GM19240 (cell line): ENCODE measurements at regions not wholly inside any gene's neighbourhood (a gene's known extent, or its start where the extent isn't known, plus 50 kb on each side); places are given as distances from the start of the nearest gene placed in this dataset.

Experiments
- DNase-seq: peaks from one replicate; pipeline ENCODE4 v3.0.0; 2011; ENCODE audit warnings: low spot score; ENCODE audit not compliant: insufficient read length

DNA sequence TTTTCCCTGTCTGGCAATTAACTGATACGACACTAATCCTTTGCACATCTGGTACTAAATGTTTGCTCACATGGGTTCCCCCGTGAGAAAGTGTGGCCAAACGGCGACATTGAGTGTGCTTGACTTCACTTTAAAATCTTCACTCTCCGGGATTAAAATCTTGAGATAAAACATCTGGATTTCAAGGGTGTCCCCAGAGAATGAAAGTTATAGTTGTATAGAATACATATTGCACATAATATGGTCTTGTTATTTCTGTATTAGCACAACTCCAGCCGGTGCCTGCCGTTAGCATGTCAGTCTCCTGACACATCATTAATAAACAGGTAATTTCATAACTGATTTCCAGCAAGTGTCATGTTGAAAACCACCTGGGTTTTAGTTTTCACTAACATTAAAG lies 749.0 kb upstream of the SOX9 start:
- DNase-seq: no peak

DNA sequence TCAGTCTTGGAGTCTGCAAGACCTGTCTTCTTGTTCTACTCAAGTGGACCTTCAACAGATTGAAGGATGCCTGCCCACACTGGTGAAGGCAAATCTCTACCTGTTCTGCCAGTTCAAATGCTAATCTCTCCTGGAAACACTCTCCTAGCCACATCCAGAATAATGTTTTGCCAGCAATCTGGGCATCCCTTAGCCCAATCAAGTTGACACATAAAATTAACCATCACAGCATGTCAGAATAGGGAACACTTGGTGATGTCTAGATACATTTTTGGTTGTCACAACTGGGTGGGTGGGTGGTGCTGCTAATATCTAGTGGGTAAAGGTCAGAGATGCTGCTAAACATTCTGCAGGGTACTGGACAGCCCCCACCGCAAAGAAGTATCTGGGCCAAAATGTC lies 744.9 kb upstream of the SOX9 start:
- DNase-seq: no peak

DNA sequence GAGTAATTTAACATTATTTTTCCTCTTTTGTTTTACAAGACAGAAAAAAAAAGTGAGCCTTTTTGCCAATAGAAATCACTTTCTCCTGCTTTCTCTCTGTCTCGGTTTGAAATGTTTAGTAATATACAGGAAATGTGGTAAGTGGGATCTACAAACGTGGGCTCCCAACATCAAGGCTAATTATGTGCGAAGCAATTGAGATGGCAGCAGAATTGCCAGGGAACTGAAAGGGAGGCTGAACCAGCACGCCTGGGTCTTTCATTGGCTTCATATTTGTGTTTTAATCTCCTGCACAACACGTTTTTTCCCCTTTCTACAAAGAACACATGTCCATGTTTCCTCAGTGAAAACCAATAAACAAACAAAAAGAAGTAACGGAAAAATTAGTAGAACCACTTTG lies 743.9 kb upstream of the SOX9 start:
- no peak for DNase-seq

DNA sequence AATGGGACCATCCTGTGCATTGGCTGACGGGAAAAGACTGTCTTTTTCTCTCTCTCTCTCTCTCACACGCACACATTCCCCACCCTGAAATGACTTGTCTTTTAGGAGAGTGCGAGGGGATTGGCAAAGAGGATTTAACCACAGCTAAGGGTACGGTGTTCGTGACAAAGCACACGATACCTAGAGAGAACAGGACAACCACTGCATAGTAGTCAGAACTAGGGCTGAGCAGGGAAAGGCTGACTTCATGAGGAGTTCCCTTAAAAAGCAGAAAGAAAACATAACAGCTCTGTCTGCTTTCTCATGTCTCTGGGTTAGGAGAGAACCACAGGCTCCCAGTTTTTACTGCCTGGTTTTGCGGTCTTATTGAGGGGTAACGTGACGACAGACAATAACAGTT lies 742.8 kb upstream of the SOX9 start:
- DNase-seq: no peak

DNA sequence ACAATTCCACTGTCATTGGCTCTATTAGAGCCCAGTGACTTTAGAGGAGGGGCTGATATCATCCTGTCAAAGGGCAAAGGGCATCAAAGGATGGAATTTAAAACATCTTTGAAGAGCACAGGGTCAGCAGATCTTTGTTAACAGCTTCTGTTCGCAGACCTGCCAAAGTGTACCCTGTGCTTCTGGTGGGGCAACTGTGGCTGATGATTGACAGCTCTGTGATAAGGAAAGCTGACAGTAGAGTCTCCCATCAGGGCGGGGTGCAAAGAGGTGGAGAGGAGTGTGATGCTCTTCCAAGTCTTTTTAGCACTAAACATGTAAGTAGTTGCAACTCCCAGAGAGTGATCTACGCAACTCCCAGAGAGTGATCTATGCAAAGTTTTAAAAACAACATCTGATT lies 742.1 kb upstream of the SOX9 start:
- no peak for DNase-seq

DNA sequence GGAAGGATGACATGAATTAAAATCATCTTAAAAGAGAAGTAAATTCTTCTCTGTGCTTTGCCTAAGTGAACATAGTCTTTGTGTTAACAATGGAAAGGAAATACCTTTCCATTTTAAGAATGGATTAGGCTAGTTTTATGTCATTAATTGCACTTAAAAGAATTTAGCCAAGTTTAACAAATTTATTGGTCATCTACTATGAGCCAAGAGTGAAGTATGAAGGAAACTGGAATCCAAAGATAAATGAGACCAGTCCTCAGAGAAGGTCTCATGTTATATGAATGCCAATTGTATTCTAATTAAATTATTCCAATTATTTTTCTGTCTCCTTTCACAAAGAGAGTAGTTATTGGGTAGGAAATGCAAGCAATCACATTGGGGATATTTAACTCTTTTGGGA lies 741.3 kb upstream of the SOX9 start:
- no peak for DNase-seq

DNA sequence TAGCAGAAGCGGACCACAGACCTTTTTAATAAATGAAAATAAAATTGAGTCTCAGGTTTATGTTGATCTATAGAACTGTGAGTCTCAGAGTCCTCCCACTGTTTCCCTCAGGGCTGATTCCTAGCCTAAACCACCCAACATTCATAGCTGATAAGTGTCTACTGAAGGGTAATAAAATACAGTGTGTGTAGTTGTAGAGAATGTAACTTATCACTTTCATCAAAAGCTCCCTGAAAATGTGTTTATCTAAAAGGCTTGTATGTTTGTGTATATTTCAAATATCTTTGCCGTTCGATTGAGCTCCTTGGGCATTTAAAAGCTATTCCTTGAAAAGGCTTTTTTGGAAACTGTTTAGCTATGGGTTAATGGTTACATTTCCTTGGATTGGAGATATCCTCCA lies 740.3 kb upstream of the SOX9 start:
- DNase-seq: no peak

DNA sequence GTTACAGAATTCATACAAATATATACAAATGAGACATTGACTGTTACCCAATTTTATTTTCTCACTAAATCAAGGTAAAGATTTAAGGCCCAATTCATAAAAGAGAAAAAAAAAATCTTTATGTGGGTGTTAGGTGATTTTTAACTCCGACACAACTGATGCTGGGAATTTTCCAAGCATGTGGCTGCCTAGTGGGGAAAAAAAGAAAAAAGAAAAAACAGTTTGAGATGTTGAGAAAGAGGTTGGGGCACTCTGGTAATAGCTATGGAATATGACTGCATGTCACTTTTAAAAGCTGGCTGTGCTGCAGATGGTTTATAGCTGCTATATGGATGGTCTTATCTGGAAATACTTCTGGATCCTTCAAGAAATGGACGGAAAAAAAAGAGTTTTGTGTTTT lies 739.9 kb upstream of the SOX9 start:
- DNase-seq: no peak

DNA sequence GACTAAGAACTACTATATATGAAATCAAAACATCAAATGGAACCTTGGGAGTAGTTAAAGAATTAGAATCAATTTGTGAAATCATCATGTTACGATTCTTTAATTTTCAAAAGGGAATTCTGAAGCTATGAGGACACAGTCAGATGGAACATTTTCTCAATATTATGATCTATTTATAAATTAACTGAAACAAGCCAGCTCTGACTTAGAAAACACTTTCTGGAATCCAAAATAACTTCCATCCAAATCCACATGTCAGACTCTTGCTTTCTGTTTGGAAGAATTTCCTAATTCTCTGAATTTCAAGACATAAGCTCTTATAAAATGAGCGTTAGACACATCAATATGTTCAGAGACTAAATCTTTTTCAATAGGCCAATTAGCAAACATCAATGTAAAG lies 737.7 kb upstream of the SOX9 start:
- no peak for DNase-seq

DNA sequence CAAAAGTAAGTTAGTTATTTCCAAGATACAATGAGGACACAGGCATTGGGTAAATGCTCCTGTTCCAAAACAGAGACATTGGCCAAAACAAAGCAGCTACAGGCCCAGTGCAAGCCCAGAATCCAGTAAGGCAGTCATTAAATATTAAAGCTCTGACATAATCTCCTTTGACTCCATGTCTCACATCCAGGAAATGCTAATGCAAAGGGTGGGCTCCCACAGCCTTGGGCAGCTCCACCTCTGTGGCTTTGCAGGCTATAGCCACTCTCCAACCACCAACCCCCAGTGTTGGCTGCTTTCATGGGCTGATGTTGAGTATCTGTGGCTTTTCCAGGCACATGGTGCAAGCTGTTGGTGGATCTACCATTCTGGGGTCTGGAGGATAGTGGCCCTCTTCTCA lies 733.4 kb upstream of the SOX9 start:
- no peak for DNase-seq

DNA sequence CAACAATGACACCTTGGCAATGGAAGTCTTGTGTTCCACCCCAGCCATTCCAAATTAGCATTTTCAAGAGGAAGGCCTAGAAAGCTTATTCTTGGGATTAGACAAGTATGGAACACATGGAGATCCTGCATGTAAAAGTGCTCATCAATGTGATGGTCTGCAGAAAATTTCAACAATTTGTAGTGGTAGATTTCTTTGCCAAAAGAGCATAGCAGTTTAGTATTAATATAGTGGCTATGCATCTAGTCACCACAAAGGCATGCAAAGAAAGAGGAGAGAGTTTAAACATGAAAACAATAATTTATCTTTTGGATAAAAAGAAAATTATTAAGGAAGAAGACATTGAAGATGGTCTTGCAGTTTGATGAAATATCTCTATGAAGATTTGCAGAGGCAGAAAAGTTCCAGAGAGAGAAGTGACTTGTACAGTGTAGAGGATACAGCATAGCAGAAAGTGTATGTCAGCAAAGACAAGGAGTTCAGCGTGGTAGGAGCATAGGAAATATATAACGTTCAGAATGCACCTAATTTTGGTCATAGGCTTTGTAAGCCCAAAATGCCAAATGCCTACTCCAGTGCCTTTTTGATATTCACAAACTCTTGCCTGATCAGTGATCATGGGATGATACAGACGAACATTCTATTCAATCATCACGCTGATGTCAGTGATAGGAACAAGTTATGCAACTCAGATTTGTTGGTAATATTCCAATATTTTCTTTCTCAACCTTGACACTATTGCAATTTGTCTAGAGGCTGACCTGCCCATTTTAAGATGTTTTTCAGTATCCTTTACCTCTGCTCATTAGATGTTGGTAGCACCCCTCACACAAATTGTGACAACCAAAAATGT lies 727.9 kb upstream of the SOX9 start:
- no peak for DNase-seq

DNA sequence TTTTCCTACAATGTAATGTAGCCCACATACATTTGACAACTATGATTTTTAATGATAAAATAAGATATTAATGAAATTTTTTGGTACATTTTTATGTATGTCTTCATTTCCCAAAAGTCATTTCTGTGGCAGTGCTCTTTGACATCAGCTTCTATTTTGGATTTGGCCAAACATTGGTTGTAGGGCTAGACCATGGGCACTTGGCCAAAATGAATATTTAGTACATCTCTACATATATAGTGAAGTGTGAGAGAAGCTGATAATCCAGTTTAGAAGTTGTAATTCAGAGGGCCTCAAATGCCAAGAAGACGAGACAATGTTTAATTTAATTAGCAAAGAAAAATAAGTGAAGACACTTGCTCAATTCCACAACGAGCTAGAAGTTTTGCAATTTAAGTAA lies 724.9 kb upstream of the SOX9 start:
- no peak for DNase-seq

DNA sequence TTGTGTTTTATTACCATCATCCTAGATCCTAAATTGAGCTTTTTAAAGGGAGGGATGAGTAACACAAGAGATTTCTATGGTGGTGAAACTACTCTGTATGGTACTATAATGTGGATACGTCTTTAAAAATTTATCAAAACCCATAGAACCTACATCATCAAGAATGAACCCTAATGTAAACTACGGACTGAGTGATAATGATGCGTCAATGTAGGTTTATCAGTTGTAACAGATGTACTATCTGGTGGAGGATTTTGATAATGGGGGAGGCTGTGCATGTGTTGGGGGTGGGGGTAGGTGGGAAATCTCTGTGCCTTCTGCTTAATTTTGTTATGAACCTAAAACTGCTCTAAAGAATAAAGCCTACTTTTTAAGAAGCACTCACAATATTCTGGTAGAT lies 724.1 kb upstream of the SOX9 start:
- DNase-seq: no peak

DNA sequence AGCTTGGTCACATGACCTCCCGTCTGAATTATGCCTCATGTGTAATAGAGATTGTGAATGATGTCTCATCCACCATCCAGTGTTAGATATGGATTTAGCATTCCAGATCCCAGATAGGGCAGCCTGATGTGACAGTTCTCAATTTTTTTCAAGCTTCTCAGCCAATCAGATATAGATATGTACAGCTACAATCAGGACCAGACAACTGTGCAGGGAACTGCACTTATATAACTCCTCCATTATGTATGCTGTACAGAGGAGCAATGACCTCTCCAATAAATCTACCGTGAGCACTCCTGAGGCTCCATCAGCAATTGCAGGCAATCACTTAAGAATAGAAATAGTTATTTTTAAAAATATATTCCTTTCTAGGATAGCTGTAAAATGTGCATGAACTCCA lies 722.8 kb upstream of the SOX9 start:
- no peak for DNase-seq

DNA sequence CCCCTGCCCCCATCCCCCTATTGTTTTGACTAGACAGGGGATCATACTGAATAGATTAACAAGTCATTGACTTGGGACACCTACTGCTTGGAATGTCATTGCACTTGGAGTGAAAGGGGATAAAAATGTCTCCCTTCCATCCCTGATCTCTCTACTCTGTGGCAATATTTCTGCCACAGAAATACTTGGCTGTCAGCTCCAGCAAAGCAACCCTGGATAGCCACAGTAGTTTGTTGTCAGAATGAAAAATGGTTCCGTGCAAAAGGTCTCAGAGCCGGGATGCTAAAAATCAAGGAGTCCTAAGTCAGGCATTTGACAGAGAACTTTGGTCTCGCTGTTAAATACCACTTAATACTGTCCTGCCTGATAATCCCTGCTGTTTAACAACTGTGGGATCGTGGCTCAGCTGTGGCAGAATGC lies 722.0 kb upstream of the SOX9 start:
- no peak for DNase-seq

DNA sequence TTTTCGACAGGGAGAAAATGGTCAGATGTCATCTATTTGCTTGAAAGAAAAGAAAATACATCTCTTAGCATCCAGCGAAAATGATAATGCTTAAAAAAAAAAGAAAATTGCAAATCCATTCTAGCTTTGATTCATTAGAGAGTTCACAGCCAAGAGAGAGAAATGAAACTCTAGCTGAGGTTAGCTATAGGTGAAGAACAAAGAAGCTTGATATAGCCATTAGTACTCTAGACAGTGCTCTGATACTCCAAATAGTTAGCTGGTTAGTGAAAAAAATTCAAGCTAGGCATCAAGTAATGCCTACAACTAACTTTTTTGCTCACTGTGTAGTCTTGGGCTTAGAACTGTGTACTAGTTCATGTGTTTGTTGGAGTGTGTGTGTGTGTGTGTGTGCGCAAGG lies 721.6 kb upstream of the SOX9 start:
- no peak for DNase-seq

DNA sequence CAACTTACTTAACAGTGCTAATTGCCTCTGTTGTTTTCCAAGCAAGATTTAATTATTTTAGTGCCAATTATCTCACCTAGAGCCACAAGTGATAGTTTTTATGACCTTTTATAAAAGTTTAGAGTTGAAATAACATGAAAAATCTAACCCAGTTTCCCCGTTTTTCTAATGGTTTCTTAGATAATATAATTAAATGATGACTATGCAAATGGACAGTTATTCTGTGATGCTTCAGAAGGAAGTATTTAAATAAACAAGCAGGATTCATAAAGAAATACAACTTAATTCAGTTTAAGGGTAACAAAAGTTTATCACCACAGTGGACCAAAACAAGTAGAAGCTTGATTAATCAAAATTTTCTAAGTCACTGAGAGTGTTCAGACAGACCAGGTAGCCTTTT lies 721.2 kb upstream of the SOX9 start:
- no peak for DNase-seq

DNA sequence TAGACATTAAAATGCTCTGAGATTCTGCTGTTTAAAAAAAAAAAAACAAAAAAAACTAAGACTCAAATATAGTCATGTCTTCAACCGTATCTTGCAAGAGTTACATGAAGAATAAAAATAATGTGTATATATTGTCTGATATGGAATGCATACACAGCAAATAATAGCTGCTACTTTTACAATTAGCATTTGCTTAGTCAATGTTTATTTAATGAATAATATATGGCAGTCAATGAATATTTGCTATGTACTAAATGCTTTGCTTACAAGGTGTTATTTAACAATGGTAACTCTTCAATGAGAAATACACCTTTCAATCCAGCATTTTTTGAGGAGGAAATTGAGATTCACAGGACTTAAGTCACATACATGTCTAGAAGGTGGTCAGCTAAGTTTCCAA lies 718.8 kb upstream of the SOX9 start:
- no peak for DNase-seq

DNA sequence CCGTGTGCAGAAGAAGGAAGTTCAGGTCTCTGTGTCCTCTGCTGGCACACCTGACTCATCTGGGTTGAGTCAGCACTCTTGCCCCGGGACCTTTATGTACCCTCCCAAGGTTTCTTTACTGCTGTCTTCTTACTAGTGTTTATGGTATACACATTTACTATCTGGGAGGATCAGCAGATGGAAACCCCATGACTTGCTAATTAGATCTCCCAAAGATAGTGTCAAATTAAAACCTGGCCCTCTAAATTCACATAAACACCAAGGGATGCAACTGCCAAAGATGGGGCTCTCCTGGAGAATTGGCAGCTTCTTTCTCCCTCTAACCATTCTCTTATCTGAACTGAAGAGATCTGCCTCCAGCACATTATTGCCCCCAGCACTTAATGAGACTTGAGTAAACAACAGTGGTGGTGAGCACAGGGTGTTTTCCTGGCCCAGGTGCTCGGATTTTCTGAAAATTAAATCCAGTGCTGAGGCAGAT lies 718.1 kb upstream of the SOX9 start:
- DNase-seq: no peak

DNA sequence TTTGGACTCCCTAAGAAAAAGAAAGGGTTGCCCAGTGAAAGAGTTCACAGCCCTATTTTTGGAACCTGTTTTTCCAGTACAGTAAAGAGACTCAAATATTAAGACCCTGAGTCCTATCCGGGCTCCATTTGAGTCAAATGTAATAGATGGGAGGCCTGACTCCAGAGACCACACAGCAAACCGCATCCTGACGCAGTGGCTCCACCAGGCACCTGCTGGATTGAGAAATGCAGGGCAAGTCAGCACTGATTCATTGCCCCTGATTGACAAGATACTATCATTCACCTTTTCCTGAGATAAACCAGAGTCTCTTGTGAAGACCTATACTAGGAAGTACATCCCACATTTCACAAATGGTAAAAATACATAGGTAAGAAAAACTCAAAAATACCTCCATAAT lies 715.7 kb upstream of the SOX9 start:
- no peak for DNase-seq

DNA sequence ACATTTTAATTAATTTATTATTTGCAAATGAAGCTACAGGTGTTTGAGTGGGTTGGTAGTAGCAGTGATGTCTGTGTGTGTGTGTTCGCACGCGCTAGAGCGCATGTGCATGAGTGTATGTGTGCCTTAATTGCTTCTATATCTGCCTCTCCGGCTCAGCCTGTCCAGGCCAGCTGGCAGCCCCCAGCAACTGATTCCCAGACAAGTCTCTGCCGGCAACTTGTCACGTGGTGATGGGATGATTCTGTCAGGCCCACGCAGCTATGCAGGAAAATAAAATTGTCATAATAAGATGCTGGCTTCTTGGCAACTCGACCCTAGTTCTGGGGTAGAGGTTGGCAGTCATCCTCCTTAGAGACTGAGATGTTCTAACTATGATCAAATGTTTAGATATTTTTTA lies 712.8 kb upstream of the SOX9 start:
- no peak for DNase-seq

DNA sequence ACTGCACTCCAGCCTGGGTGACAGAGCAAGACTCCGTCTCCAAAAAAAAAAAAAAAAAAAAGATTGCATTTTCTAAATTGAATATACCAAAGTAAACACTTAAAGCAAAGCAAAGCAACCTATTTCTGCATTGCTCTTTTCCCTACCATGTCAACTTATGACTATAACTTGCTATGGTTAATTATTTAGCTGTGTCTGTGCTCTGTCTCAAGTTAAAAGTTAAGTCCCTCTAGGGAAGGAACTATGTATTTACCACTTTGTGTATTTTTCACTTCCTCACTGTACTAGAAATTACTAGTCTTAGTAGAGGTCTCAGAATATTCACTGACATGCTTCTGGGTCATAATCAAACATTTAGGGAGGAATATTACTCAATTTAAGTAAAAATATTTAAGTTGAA lies 711.7 kb upstream of the SOX9 start:
- DNase-seq: no peak

DNA sequence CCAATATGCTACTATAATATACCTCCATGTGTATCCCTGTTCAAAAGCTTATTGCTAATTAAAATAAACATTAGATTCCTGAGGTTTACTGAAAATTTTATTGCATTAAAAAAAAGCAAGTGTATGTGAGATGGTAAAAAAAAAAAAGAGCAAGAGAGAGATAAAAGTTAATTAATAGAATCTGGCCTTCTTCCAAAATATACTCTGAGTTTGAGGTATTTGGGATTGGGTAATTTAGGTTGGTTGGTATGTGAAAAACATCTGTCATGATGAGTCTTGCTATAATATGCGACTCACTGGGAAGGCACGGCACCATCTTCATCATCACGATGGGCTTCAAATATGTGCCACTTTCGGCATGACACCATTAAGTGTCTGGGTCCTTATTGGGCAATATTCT lies 711.1 kb upstream of the SOX9 start:
- DNase-seq: no peak

DNA sequence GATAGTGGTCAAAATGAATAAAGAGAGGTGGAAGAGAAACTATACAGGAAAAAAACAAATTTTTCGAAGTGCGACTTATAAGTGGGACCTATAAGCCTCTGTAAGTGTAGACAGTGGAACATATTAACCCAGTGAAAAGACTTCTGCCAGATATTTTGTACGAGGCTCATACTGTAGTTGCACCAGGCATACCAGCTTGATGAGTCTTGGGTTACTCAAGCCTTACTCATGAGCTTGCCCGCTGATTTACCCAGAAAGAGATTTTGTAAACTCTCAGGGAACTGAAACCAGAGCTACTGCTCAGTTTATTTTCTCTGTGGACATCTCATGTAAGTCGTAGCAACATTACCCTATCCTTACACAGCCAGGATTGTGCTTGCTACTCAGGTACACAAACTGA lies 708.0 kb upstream of the SOX9 start:
- no peak for DNase-seq
